AG20443 (cell line): ENCODE measurements at regions not wholly inside any gene's neighbourhood (a gene's known extent, or its start where the extent isn't known, plus 50 kb on each side); places are given as distances from the start of the nearest gene placed in this dataset.

Experiments
- DNase-seq: peaks from one replicate; pipeline ENCODE4 v3.0.0; 2012; ENCODE audit warnings: low spot score, mixed read lengths

- no peak for DNase-seq
Measured at GRCh38 chr13:85537601-85538000, 261.6 kb downstream of the SLITRK6 start.

GRCh38 chr13:85536706-85537105, 262.5 kb downstream of the SLITRK6 start:
- no peak for DNase-seq

DNA sequence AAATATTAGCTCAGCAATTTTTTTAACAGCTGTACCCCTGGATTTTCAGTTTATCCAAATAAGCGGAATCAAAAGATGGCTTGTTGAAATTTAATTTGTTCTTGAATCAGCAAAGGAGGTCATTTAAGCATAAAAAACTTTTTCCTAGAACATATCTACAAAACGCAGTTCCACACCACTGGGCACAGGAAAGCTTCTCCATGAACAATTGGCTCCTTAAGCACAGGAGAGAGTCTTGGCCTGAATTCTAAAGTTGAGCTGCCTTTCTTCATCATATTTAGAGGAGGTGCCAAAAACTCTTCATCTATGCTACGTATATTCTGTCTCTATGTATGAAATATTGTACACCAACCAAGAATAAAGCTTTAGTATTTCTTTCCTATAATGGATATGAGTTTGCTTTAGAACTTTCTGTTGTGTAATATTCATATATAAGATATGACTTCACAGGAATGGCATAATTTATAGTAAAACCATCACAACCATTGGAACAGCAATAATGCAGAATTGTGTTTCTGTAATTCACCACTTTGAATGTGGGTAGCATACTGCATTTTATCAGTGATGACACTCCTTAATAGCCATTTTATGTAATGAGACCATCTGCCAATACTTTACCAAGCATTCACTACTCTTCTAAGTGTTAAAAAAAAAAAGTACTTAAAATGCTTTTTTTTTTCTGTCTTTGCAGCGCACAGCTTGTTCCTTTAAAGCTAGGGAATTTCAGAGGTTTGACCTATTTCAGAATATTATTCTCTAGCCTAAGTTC, 263.7 kb downstream of the SLITRK6 start:
- no peak for DNase-seq

- no peak for DNase-seq
Measured at GRCh38 chr13:85533911-85534310, 265.3 kb downstream of the SLITRK6 start.

DNA sequence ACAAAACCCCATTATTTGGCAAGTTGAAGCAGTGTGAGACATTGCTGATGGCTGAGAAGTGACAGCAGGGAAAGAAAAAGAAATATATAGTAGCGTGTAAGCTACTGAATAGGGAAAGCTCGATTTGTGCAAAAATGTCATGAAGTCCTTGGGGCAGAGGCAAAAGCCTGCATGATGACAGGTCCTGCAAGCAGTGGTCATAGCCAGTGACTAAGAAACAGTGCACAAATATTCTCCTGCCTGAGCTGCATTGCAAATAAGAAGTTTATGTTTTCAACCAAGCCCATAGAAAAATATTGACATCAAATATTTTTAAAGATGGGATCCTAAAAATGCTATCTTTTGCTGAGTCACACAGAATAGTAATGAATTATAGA, 270.0 kb downstream of the SLITRK6 start:
- DNase-seq, result peak; percentile 37

GRCh38 chr13:85528491-85529217, 270.6 kb downstream of the SLITRK6 start:
- DNase-seq, result peak; percentile 49

DNA sequence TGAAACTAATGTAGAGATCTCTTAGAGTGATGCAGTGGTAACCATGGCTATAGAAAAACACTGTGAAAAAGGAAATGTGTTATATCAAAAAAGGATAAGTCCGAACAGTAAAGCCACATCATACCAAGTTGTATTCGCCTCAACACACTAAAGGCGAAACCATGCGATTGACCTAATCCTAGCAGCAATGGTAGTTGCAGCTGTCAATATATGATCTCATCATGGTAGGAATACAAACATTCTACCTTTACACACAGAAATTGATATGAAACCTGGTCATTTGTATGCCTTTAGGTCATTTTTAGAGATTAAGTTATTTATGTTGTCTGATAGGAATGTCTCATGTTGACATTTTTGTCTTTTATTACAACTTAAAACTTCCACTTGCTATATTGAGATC, 271.9 kb downstream of the SLITRK6 start:
- DNase-seq, result no peak

DNA sequence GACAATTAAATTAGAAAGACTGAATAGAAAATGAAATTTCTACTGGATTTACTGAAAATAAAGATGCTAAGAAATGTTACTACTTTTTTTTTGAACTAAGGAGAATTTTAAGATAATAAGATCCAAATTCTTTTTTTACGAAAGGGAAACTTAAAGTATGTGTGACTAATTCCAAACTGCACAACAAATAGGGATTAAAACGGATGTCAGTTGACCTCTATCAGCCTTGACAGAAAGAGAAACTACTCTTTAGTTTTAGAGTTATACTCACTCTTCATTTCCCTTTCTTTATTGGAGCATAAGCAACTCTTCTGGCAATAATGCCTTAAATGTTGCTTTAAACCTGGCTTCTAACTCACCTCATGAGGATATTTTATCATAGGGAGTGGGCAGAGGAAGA, 273.8 kb downstream of the SLITRK6 start:
- no peak for DNase-seq

- no peak for DNase-seq
Measured at GRCh38 chr13:85521657-85522056, 277.6 kb downstream of the SLITRK6 start.

- DNase-seq, result peak; percentile 15
Measured at GRCh38 chr13:85520445-85520844, 278.8 kb downstream of the SLITRK6 start.

DNA sequence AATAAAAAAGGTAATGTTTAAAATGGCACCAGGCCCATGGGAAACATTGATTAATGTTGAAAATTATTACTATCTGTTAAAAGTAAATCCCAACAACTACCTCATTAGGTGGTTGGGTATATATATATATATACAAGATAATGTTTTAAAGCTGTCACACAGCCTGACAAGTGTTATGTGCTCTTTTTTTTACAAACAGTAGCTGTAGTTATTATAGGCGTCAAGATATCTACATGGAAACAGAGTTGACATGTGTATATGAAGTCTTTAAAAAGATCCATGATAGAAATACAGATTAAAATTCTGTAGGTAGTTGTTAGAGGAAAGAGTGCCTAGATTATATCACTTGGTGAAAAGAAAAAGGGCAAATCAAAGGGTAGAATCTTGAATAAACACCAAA, 279.9 kb downstream of the SLITRK6 start:
- no peak for DNase-seq

- no peak for DNase-seq
Measured at GRCh38 chr13:85512421-85512820, 286.8 kb downstream of the SLITRK6 start.

GRCh38 chr13:85509512-85509911, 289.7 kb downstream of the SLITRK6 start:
- peak; percentile 33 for DNase-seq

DNA sequence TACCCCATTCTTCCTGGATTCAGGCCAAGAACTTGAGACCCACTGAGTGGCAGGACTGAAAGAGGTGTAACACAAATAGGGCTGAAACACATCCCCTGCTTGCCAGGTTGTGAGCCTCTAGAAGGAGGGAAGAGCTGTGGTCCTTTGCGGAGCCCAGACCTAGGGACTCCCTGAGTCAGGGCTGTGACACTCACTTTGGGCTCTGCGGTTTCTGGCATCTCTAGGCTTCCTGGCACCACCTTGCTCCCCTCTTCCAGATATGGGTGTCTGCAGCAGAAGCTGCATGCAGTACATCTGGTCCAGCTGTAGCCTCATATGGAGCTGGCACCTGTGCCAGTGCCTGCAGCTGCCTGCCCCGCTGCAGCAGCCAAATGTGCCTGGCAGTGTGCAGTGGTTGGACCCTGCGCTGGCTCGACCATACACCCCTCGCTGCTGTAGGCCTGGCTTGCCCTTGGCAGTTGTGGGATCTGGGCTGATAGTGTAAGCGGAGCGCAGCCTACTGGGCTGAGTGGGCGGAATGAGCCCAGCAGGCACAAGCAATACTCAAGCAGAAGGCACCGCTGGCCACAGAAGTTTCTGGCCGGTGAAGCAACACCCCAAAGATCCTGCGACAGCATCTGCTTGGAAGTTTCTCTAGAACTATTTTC, 290.4 kb downstream of the SLITRK6 start:
- DNase-seq, result peak; percentile 6

- peak; percentile 11 for DNase-seq
Measured at GRCh38 chr13:85503797-85504196, 295.4 kb downstream of the SLITRK6 start.

DNA sequence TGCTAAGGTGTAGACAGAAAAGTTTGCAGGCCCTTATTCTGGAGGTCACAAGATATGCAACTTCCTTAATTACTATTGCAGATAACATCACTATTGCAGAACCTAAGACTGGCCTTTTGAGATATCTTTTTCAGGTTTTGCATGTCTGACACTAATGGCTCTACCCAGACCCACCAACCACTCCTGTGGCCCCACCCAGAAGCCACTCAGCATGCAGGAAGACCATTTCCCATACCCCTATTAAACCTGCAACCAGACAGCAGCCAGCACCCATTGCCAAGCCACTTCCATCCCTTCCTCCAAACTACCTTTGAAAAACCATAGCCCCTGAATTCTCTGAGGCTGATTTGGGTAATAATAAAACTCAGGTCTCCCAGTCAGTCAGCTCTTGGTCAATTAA, 297.6 kb downstream of the SLITRK6 start:
- DNase-seq, result no peak

DNA sequence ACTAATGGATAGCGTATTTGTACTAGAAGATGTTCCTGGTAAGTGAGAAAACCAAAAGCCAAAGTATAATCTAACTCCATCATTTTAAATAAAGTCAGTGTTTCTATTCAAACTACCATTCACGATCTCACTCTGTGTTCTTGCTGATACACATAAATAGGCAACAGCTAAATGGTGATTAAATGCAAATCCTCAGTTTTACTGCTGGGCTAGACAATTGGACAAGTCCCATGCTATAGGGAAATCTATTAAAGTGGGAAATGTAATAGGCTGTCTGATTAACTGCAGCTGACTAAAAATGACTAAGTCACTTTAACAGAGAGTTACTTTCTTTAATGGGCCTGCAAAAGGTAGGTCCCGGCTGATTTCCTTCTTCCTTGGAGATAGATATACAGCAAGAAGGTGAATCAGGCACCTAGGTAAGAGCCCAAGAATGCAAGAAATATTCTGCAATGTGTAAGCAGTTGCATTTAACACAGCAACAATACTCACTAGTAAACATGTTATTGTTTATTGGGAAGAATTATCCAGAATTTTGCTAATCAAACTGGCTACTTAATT, 298.4 kb downstream of the SLITRK6 start:
- DNase-seq, result no peak

GRCh38 chr13:85498774-85499173, 300.4 kb downstream of the SLITRK6 start:
- DNase-seq, result no peak

GRCh38 chr13:85497652-85498051, 301.6 kb downstream of the SLITRK6 start:
- peak; percentile 72 for DNase-seq

DNA sequence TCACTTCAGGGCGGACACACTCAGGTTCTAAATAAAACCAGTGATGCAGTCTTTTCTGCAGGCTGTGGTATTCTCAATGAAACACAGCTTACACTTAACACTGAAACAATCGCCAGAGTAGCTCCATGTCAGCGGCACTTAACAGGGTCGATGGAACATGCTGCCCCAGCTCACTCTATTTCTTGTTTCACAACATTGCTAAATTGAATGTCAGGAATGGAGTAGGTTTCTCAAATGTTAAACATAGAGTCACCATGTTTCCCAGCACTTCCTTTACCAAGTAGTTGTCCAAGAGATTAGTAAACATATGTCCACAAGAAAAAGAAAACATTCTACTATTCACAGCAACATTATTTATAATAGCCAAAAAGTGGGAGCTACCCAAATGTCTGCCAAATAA, 306.9 kb downstream of the SLITRK6 start:
- no peak for DNase-seq

DNA sequence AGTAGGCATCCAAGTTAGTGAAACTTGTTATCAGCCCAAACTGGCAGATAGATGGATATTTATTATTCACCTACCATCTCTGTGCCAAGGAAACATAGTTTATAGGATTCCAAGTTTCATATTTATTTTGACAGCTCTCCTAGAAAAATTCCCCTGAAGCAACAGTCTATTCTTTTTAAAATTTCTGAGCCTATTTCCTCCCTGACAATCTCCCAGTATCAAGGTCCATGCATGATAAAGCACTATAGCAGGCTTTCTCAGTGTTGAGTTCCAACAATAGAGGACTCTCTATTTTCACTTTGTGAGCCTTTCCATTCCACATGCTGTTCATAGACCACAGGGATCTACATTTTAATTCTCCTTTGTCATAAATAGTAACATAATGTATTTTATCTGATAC, 312.6 kb downstream of the SLITRK6 start:
- no peak for DNase-seq

DNA sequence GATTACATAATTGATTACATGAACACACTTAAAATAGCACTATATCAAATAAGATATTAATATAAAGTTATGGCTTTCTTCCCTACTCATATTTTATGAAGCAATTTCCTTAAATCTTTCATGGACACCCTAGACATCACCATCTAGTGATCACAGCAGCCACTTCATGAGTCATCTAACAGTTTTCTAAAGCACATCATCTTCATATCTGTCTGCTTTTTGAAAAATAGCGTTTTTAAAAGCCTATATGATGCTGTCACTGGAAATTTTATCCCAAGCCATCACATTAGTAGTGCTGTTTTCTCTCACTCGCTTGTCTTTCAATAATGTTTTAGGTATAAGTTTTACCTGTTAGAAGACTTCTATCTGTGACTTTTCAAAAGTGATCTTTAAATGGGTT, 326.1 kb downstream of the SLITRK6 start:
- no peak for DNase-seq

GRCh38 chr13:85469320-85469719, 329.9 kb downstream of the SLITRK6 start:
- DNase-seq, result no peak
